Epithelial cell of prostate (primary cell): ENCODE measurements at regions not wholly inside any gene's neighbourhood (a gene's known extent, or its start where the extent isn't known, plus 50 kb on each side); places are given as distances from the start of the nearest gene placed in this dataset.
A peak's percentile ranks its signal among the peaks of the same experiment; 100 is the strongest.

Experiments used
- DNase-seq: peaks from one replicate; pipeline ENCODE4 v3.0.0-alpha.2; 2011; ENCODE audit warnings: low read depth, low spot score
- H3K27ac ChIP-seq: fragments of 450-650 bp; 2 replicates; pipeline ENCODE4 v1.5.1; 2017; ENCODE audit warnings: mild to moderate bottlenecking

- no peak for DNase-seq
- no peak overlapping the region for H3K27ac ChIP-seq
These were observed 326.1 kb downstream of the BCL11B start for GRCh38 chr14:98945611-98946570.

GRCh38 chr14:98946940-98947339 lies 325.1 kb downstream of the BCL11B start:
- no peak overlapping the region for H3K27ac ChIP-seq
- no peak for DNase-seq

GRCh38 chr14:98947911-98948595 lies 323.9 kb downstream of the BCL11B start:
- DNase-seq: no peak
- H3K27ac ChIP-seq: no peak overlapping the region

DNA sequence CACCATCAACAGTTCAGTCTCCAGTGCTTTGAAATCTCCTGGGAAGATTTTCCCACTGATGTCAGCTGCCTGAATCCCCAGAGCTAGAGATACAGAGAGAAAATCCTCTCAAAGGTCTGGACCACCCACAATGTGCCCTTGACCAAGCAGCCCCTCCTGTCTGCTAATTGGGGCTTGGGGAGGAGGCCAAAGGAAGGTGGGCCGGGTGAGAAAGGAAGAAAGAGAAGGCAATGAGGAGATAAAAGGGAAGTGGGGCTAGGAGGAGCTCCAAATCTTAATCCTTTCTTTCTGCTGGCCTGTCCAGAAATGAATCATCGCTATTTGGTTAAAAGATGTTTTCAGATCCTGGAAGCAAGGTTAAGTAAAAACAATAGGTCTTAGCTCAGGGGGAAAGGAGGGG lies 322.9 kb downstream of the BCL11B start:
- no peak for DNase-seq
- no peak overlapping the region for H3K27ac ChIP-seq

- no peak for DNase-seq
These were observed 322.4 kb downstream of the BCL11B start for GRCh38 chr14:98949481-98950135.

GRCh38 chr14:98950353-98950895 lies 321.6 kb downstream of the BCL11B start:
- H3K27ac ChIP-seq: no peak overlapping the region
- no peak for DNase-seq

More at GRCh38 chr14:98949481-98950135, 322.4 kb downstream of the BCL11B start:
- H3K27ac ChIP-seq: no peak overlapping the region

DNA sequence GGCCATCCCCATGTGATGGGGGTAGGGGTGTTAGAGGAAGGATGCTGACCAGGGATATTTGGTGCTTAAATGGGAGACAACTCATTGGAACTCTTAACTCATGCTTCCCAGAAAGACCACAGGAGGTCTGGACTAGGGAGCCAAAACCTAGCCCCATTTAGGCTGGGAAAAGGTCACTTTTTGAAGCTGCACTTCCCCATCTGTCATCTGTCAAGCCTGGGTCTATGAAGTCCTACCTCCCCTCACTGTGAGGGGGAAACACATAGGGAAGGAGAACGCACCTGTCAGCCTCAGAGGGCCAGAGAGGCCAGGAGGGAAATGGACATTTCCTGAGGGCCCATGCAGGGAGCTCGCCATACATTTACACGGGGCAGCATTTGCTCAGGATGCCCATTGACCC lies 321.0 kb downstream of the BCL11B start:
- DNase-seq: no peak
- H3K27ac ChIP-seq: no peak overlapping the region

GRCh38 chr14:98951521-98952152 lies 320.4 kb downstream of the BCL11B start:
- no peak overlapping the region for H3K27ac ChIP-seq
- DNase-seq: no peak

- DNase-seq: no peak
- H3K27ac ChIP-seq: no peak overlapping the region
These were observed 319.2 kb downstream of the BCL11B start for GRCh38 chr14:98952593-98953350.

DNA sequence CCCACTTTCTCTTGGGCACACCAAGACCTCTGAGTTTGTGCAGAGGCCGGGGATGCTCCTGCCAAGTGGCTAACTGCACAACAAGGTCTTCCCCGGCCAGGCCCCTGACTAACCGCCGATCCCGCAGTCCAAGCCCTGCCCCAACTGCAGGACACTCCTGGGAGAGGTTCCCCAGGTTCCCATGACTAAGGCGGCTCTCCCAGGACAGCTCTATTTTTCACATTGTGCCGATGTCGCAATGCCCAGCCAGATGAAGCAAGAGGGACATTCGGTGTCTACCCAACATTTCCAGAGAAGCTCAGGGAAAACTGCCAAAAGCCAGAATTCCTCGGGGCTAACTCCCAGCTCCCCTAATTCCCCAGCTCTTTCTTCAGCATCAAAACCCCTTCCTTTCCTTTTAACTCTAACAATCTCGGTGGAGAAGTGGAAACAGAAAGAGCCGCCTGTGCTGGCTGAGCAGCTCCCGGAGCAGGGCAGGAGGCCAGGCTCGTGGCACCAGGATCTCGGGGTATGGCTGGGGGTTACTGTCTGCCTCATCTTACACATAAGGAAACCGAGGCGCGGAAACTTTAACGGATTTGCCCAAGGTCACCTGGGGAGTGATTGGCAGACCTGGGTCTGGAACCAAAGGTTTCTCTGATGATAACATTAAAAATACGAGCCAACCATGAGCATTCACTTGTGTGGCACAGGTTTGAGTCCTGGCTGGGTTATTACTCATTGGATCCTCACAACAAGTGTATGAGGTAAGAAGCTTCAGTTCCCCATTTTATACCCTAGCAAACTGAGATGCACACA lies 318.2 kb downstream of the BCL11B start:
- H3K27ac ChIP-seq: no peak overlapping the region
- peak; percentile 24 for DNase-seq

DNA sequence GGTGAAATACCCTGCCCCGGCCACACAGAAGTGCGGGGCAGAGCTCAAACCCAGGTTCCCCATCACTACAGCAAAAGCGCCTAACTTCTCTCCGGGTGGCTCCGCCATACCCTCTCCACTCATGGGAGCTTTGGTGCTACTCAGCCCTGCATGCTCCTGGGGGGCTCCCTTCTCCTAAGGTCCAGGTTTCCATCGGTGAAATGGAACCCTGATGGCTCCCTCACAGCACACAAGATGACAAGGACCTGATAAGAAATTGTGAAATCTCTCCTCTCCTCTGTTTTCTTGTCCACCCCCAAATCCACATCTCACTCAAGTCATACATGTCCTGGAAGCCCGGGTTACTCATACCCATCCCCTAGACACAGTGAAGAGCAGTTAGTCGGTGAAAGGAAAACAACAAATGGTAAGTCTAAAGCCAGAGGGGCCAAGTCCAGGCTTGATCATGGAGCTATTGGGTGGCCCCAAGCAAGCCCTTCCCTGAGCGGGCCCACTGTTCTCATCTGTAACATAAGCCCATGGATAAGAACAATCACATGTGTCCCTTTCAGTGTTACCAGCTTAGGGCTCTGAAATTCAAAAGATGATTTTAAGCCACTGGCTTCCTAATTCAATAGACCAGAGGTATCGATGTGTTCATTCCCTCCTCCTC lies 317.5 kb downstream of the BCL11B start:
- no peak overlapping the region for H3K27ac ChIP-seq
- no peak for DNase-seq

DNA sequence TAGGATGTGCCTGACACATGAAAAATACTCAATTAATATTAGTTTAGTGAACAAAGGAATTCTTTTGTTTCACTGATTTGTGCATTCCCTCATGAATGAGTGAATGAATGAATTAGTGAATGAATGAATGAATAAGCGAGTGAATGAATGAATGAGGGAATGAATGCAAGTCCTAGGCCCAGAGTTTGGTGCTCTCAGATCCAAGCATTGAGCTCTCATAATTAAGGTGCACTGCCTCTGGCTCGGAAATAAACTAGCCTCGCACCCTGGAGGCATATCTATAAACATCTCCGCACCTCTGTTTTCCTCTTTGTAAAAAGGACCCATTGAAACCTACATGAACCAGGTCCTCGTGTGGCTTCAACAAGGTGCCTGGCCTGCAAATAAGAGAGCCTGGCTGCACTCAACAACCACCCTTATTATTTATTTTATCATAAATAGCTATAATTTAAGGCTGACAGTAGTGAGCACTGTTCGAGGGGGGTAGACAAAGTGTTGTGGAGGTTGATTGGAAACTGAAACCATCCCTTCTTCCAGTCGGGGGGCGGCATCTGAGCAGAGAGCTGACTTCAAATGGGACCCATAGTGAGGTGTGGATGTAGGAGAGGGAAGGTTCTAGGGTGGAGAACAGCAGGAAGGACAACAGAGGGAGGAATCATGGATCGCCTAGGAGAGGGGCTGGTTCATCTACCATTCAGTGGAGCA lies 316.8 kb downstream of the BCL11B start:
- DNase-seq: no peak
- H3K27ac ChIP-seq: no peak overlapping the region

GRCh38 chr14:98955741-98956070 lies 316.3 kb downstream of the BCL11B start:
- no peak for DNase-seq
- no peak overlapping the region for H3K27ac ChIP-seq

GRCh38 chr14:98956181-98956580 lies 315.8 kb downstream of the BCL11B start:
- H3K27ac ChIP-seq: no peak overlapping the region
- DNase-seq: no peak

DNA sequence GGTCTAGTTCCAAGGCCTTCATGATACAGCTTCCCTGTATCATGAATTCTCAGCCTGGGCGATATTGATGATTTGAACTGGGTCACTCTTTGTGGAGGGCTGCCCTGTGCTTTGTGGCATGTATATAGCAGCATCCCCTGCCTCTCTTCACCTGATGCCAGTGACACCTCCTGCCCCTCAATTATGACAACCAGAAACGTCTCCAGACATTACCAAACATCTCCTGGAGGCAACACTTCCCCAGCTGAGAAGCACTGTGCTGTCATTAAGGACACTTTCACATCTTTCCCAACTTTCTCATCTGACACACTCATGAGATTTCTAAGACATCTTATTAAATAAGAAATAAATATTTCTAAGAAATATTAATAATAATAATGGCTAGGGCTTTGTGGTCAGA lies 315.3 kb downstream of the BCL11B start:
- DNase-seq: no peak
- H3K27ac ChIP-seq: no peak overlapping the region

GRCh38 chr14:98957211-98958047 lies 314.6 kb downstream of the BCL11B start:
- H3K27ac ChIP-seq: peak overlapping the region; percentile 53
- DNase-seq: peak; percentile 70
